Left kidney (tissue), 1 donor: ENCODE measurements at regions not wholly inside any gene's neighbourhood (a gene's known extent, or its start where the extent isn't known, plus 50 kb on each side); places are given as distances from the start of the nearest gene placed in this dataset.
A peak's percentile ranks its signal among the peaks of the same experiment; 100 is the strongest.
"Not testable (repeated sequence)": the region's sequence is repeated elsewhere in the genome, so short reads cannot be mapped to it uniquely, and the experiment has no call there.

Experiments
- DNase-seq: peaks from one replicate; pipeline ENCODE4 v3.0.0-alpha.2; 2013

- DNase-seq: no peak
Observed at GRCh38 chr2:17362956-17363355, 155.3 kb downstream of the RAD51AP2 start.

- DNase-seq: no peak
Observed at GRCh38 chr2:17355608-17356329, 162.5 kb downstream of the RAD51AP2 start.

GRCh38 chr2:17353263-17353662 lies 165.0 kb downstream of the RAD51AP2 start:
- DNase-seq: no peak

GRCh38 chr2:17342692-17343091 lies 175.5 kb downstream of the RAD51AP2 start:
- DNase-seq: not testable (repeated sequence)

- no peak for DNase-seq
Observed at GRCh38 chr2:17337507-17337906, 180.7 kb downstream of the RAD51AP2 start.

- DNase-seq: no peak
Observed at GRCh38 chr2:17336458-17336857, 181.8 kb downstream of the RAD51AP2 start.

- DNase-seq: no peak
Observed at GRCh38 chr2:17334300-17334699, 183.9 kb downstream of the RAD51AP2 start.

GRCh38 chr2:17331636-17332035 lies 186.6 kb downstream of the RAD51AP2 start:
- DNase-seq: no peak

GRCh38 chr2:17328161-17328560 lies 190.1 kb downstream of the RAD51AP2 start:
- no peak for DNase-seq

- no peak for DNase-seq
Observed at GRCh38 chr2:17327649-17328048, 190.6 kb downstream of the RAD51AP2 start.

- no peak for DNase-seq
Observed at GRCh38 chr2:17326717-17327116, 191.5 kb downstream of the RAD51AP2 start.

- no peak for DNase-seq
Observed at GRCh38 chr2:17323697-17324096, 194.5 kb downstream of the RAD51AP2 start.

GRCh38 chr2:17322461-17322860 lies 195.8 kb downstream of the RAD51AP2 start:
- DNase-seq: no peak

GRCh38 chr2:17319090-17319489 lies 199.2 kb downstream of the RAD51AP2 start:
- no peak for DNase-seq

GRCh38 chr2:17318013-17318412 lies 200.2 kb downstream of the RAD51AP2 start:
- DNase-seq: no peak

- no peak for DNase-seq
Observed at GRCh38 chr2:17317439-17317976, 200.7 kb downstream of the RAD51AP2 start.

GRCh38 chr2:17313261-17313660 lies 205.0 kb downstream of the RAD51AP2 start:
- DNase-seq: no peak

- DNase-seq: no peak
Observed at GRCh38 chr2:17311771-17312511, 206.3 kb downstream of the RAD51AP2 start.

- DNase-seq: no peak
Observed at GRCh38 chr2:17311106-17311619, 207.1 kb downstream of the RAD51AP2 start.

- DNase-seq: peak; percentile 57
Observed at GRCh38 chr2:17309741-17310339, 208.4 kb downstream of the RAD51AP2 start.

- DNase-seq: no peak
Observed at GRCh38 chr2:17309181-17309580, 209.1 kb downstream of the RAD51AP2 start.

GRCh38 chr2:17306706-17307105 lies 211.5 kb downstream of the RAD51AP2 start:
- DNase-seq: no peak

GRCh38 chr2:17306219-17306618 lies 212.0 kb downstream of the RAD51AP2 start:
- DNase-seq: no peak
